Body of pancreas (tissue), 4 donors: ENCODE measurements at regions not wholly inside any gene's neighbourhood (a gene's known extent, or its start where the extent isn't known, plus 50 kb on each side); places are given as distances from the start of the nearest gene placed in this dataset.

Source experiments
- POLR2A ChIP-seq, 3 donors: fragments of 450-650 bp; IDR thresholded peaks; one replicate each; pipeline ENCODE4 v1.6.1; 2016; ENCODE audit warnings: antibody characterized with exemption in 3 of 3, mild to moderate bottlenecking in 2 of 3
- TF ChIP-seq, protein P1 (sequence below), 7 experiments: fragments of 450-650 bp in 4 of 7; fragments of 200-600 bp in 3 of 7; sonication (generic) in 3 of 7; IDR thresholded peaks; one replicate each; pipeline ENCODE4 v1.5.1; 2016 to 2019; ENCODE audit warnings: antibody characterized with exemption in 7 of 7

DNA sequence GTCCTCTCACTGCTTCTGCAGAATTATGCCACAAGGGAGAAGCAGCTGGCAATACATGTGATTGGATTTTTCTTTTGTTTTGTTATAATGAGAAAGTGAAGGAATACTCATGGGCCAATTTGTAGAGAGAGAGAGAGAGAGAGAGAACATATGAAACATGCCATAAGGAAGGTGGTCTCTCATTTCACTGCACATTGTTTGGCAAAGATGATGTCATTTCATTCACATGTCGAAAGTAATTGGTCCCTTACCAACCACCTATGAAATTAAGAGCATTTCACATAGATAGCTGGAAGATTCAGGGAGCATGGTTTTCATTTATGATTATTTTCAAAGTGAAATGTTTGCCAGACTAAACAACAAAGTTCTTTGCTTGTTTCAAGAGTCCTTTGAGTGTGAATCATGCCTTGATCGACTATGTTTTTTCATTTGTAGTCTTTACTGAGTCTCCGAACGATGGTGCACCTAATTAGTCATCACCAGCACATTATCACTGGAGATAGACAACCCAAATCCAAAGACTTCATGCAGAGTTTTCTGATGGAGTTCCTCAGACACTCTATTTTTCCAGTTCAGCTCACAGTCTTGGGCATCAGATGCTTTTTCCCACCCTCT, 130.1 kb upstream of the ZEB1 start:
- TF ChIP-seq, protein P1, sequence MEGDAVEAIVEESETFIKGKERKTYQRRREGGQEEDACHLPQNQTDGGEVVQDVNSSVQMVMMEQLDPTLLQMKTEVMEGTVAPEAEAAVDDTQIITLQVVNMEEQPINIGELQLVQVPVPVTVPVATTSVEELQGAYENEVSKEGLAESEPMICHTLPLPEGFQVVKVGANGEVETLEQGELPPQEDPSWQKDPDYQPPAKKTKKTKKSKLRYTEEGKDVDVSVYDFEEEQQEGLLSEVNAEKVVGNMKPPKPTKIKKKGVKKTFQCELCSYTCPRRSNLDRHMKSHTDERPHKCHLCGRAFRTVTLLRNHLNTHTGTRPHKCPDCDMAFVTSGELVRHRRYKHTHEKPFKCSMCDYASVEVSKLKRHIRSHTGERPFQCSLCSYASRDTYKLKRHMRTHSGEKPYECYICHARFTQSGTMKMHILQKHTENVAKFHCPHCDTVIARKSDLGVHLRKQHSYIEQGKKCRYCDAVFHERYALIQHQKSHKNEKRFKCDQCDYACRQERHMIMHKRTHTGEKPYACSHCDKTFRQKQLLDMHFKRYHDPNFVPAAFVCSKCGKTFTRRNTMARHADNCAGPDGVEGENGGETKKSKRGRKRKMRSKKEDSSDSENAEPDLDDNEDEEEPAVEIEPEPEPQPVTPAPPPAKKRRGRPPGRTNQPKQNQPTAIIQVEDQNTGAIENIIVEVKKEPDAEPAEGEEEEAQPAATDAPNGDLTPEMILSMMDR (IDR thresholded peaks at IDR 0.05) = no peak
- TF ChIP-seq POLR2A (IDR thresholded peaks at IDR 0.05) = no peak
